ENCODE measurements at regions not wholly inside any gene's neighbourhood (a gene's known extent, or its start where the extent isn't known, plus 50 kb on each side); places are given as distances from the start of the nearest gene placed in this dataset.
"Not testable (repeated sequence)": the region's sequence is repeated elsewhere in the genome, so short reads cannot be mapped to it uniquely, and the experiment has no call there.

DNA sequence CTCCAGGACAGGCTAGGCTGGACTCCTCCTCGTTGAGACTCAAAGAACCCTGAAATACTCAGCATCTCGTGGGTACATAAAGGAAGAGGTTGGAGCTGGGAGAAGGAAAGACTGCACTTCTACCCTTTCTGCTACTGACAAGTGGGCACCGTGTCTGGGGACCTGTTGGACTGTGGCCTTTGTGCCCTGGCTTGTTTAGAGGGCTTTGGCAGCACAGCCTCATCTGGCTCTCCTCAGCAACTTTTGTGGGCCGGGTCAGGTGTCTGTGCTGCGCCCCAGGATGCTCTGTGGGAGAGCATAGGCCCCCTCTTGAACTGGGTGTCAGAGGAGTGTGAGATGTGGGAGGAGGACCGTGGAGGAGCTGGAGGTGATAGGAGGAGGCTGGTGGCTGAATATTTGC lies 142.4 kb downstream of the FCRL5 start:
- DNase-seq (ENCODE audit: low read depth in 2 of 2) = no peak

DNA sequence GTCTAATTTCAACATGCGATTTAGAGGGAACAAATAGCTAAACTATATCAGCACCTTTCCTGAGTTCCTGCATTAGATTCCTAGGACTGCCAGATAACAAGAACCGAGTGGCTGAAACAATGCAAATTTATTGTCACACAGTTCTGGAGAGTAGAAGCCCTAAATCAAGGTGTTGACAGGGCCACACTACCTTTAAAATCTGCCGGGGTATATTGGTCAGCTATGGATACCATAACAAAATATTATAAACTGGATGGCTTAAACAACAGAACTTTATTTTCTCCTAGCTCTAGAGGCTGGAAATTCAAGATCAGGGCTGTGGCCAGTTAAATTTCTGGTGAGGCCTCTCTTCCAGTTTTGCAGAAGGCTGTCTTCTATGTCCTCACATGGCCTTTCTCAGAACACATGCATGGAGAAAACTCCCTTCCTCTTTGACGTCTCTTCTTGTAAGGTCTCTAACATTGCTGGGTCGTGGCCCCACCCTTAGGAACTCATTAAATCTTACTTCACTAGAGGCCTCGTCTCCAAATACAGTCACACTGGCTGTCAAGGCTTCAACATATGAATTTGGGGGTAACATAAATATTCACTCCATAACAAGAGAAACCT lies 144.3 kb downstream of the FCRL5 start:
- DNase-seq (ENCODE audit: low read depth in 2 of 2) = no peak

DNA sequence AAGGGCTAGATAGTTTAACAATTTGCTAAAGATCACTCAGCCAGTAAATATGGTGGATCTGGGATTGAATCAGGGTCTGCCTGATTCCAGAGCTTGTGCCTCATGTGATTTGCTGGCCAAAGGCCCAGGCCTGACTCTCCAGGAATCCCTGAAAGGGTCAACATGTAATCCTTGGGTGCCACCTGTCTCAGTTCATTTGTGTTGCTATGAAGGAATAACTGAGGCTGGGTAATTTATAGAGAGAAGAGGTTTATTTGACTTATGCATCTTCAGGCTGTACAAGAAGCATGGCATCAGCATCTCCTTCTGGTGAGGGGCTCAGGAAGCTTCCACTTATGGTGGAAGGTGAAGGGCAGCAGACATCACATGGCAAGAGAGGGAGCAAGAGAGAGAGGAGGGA lies 144.9 kb downstream of the FCRL5 start:
- DNase-seq (ENCODE audit: low read depth in 2 of 2) = no peak

DNA sequence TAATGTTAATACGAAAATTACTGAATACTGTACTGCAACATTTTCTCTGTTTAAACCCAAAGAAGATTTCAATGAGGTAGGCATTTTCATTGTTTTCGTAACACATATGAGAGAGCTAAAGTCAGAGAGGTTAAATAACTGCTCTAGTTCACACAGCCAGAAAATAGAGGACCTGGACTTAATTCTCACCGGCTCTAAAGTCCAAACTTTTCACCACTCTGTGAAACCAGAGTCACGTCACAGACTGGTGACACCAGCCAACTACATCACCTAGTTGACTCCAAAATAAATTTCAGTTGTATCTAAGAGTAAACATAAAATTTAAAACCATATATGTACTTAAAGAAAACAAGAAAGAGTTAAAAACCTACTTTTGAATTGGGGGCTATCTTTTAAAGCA lies 146.7 kb downstream of the FCRL5 start:
- DNase-seq (ENCODE audit: low read depth in 2 of 2) = no peak

- no peak for DNase-seq (ENCODE audit: low read depth in 2 of 2)
These were observed 147.7 kb downstream of the FCRL5 start for GRCh38 chr1:157404614-157405013.

DNA sequence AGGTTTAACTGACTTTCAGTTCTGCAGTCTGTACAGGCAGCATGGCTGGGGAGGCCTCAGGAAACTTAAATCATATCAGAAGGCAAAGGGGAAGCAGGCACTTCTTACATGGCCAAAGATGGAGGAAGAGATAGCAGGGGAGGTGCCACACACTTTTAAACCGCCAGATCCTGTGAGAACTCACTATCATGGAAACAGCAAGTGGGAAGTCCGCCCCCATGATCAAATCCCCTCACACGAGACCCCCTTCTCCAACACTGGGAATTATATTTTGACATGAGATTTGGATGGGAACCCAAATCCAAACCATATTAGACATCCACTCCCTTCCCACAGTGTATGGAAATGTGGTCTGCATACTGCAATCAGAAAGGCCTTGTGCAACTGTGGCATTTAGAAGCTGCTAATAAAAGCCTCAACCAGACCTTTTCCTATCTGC lies 148.2 kb downstream of the FCRL5 start:
- no peak for DNase-seq (ENCODE audit: low read depth in 2 of 2)

DNA sequence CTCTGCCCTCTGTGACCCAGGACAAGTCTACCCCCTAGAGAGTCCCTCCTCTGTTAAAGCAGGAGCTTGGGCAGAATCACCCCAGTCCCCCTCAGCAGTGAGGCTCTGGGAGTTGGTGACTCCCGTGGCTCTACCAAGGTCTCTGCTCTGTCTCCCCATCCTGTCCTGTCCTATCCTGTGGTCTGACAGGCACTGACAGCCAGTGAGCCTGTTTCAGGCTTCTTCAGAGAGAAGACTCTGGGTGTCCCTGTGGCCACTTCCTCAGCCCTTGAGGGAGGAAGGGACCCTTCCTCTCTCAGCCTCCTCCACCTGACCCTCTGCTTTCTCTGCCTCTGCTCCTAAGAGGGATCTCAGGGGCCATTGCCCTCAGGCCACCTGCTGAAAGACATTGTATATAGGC lies 148.7 kb downstream of the FCRL5 start:
- DNase-seq (ENCODE audit: low read depth in 2 of 2) = no peak

GRCh38 chr1:157403203-157403602 lies 149.1 kb downstream of the FCRL5 start:
- DNase-seq (ENCODE audit: low read depth in 2 of 2) = no peak

DNA sequence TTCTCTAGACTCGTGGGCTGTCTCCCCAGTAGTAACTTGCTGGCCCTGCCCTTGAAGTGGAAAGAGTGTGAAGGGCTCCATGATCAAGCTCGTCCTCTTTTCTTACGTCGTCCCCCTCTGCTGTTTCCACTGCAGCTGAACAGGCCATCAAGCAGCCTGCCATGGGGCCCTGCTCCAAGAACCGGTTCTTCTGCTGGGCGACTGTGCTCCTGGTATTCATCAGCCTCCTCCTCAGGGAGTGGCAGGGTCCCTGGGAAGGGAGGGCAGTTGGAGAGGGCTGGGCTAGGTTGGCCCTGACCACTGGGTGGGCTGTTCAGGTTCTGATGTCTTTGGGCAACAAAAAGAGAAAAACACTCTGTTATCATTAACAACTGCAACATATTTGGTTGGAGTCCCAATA lies 151.5 kb downstream of the FCRL5 start:
- no peak for DNase-seq (ENCODE audit: low read depth in 2 of 2)

DNA sequence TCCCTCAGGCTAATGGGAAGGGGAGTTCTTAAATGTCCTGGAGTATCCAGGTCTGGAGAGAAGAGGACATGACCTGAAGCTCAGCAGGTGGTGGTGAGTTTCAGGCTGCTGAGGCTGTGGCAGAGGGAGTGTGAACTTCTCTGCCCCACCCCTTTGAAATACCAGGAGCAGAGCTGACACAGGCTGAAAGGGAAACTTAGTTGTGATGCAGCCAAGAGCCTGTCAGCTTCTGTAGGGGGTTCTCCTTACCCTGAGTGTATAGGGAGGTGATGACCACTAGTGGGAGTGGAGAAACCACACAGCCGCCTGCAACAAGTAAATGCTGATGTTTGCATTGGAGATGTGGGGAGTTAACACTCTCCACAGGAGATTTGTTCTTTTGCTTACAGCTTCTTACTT lies 152.3 kb downstream of the FCRL5 start:
- no peak for DNase-seq (ENCODE audit: low read depth in 2 of 2)

GRCh38 chr1:157399343-157399983 lies 152.9 kb downstream of the FCRL5 start:
- no peak for DNase-seq (ENCODE audit: low read depth in 2 of 2)

DNA sequence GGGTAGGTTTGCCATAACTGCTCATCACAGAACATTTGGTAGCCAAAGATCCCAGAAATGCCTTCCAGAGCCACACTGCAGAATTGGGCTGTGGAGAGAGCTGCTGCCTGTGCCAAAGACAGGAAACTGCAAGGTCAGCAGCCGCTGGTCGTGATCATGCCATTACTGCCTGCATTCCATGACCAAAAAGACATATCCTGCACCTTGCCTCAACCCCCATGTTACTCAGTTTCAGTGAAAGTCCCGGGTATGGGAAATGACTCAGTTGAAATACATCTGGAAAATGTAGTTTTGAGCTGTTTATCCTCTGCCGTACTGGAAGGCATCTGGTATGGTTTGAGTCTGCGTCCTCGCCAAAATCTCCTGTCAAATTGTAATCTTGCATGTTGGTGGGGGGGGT lies 161.7 kb downstream of the FCRL5 start:
- DNase-seq (ENCODE audit: low read depth in 2 of 2) = no peak

DNA sequence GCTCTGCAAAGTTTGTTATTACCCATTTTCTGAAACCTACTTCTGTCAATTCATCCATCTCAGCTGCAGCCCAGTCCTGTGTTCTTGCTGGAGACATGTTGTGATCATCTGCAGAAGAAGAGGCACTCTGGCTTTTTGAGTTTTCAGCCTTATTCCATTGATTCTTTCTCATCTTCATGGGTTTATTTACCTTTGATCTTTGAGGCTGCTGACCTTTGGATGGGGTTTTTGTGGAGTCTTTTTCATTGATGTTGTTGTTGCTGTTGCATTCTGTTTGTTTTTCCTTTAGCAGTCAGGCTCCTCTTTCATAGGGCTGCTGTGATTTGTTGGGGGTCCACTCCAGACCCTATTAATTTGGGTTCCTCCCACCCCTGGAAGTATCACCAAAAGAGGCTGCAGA lies 164.3 kb downstream of the FCRL5 start:
- no peak for DNase-seq (ENCODE audit: low read depth in 2 of 2)

GRCh38 chr1:157384258-157384657 lies 168.1 kb downstream of the FCRL5 start:
- no peak for DNase-seq (ENCODE audit: low read depth in 2 of 2)

GRCh38 chr1:157382351-157382750 lies 170.0 kb downstream of the FCRL5 start:
- DNase-seq (ENCODE audit: low read depth in 2 of 2) = no peak

GRCh38 chr1:157380523-157380922 lies 171.8 kb downstream of the FCRL5 start:
- no peak for DNase-seq (ENCODE audit: low read depth in 2 of 2)

DNA sequence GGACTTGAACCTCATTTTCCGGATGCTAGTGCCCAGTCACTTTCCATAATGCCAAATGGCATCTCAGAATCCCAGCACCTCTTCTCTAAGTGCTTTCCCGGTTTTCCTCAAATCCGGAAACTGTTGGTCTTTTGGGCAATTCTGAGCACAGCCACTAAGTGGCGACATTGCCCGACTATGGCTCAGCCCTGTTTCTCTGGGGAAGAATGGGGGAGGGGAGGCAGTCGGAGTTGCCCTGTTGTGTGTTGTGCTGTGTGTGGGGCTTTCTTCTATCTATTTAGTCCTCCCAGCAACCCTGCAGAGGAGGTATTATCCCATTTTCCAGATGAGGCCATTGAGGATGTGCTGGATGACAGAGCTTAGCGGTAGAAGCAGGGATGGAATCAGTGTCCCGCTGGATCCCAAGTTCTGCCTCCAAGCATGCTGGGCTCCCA lies 175.0 kb downstream of the FCRL5 start:
- DNase-seq (ENCODE audit: low read depth in 2 of 2) = not testable (repeated sequence)

DNA sequence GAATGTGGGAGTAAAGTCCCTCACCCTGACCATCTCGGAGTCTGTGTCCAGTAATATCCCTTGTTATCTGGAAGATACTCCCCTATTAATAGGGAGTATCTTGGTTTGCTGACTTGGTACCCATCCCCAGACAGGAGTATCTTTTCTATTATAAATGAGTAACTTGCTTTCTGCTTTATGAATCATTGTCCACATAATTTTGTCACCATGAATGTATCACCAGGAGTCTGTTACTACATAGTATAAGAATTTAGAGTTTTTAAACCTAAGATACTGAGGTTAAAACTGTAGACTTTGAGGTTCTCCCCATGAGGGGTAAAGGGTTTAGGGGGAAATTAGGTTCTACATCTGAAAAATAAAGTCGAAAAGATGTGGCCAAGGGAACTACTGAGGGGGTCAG lies 175.6 kb downstream of the FCRL5 start:
- DNase-seq (ENCODE audit: low read depth in 2 of 2) = no peak

GRCh38 chr1:157372311-157372710 lies 180.0 kb downstream of the FCRL5 start:
- not testable (repeated sequence) for DNase-seq (ENCODE audit: low read depth in 2 of 2)

DNA sequence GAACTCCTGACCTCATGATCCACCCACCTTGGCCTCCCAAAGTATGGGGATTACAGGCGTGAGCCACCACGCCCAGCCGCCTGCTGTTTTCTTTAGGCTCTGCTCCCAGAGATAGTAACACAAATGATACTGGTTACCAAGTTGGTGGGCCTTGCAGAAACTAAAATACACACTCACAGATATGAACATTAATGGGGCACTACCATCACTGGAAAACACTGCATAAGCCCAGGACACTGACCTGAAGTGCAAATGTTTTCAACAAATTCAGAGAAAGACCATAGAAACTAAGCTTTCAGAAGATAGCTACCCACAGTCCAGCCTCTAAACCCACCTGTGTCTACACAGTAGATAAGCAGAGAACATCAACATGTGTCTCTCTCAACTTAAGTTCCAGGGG lies 180.5 kb downstream of the FCRL5 start:
- DNase-seq (ENCODE audit: low read depth in 2 of 2) = no peak

DNA sequence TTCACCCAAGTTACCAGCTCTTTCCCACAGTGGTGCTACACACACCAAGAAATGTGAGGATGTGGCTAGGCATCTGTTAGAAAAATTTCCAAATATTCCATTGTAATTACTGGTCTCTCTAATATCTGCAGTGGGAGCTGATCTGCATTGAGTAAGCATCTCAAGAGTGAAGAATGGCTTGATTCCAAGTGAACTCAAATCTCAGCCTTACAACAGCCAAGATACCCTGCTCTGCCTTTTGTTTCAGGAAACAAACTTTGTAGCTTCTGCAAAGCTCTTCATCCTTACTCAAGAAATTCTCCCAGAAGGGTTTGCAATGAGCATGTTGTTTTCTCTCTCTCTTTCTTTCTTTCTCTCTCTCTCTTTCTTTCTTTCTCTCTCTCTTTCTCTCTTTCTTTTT lies 181.1 kb downstream of the FCRL5 start:
- no peak for DNase-seq (ENCODE audit: low read depth in 2 of 2)

DNA sequence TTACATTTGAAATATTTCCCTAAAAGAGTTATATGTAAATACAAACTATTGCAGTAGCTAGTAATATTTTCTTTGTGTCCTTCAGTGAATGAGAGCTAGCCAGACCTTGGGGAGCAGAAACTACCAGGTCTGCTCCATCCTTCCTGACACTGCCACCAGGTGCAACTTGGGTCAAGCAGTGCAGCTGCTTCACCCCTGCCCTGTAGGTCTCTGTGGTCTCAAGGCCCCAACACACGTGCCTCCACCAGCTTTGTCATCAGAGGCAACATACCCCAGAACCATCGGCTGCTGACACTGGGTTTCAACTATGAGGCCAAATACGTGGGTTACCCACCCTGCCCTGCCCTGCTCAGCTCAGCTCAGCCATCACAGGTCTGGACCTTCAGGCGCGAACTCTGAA lies 181.6 kb downstream of the FCRL5 start:
- no peak for DNase-seq (ENCODE audit: low read depth in 2 of 2)

DNA sequence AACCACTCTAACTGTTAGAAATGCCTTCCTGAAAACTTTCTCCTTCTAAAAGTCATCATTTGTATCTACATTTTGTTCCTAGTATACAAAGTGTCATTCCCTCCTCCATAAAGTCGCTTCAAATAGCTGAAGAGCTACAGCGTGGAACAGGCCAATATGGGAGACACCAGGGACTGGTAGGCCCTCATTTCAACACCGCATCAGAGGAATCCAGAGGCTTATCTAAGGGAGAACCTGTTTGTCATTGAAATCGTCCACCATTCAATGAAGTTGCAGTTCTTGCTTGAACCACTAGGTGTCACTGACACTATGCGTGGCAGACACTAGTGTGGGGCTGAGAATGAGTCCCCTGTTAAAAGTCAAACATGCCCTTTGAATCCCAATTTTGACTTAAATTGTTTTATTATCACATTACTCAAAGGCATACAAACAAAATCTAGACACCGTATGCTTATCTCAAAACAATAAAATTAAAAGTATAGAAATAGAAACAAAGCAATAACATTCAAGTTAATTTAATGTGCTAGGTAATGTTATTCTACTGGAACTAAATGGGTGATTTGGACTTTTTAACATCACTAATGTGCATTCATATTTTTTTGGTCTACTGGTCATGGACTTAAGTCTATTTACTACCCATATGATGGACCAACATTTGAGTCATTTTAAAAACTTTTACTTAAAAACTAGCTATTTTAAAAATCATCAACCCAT lies 182.3 kb downstream of the FCRL5 start:
- DNase-seq (ENCODE audit: low read depth in 2 of 2) = peak in 1 of 2 donors; percentile 3
